ENCODE measurements at regions not wholly inside any gene's neighbourhood (a gene's known extent, or its start where the extent isn't known, plus 50 kb on each side); places are given as distances from the start of the nearest gene placed in this dataset.
A peak's percentile ranks its signal among the peaks of the same experiment; 100 is the strongest.

GRCh38 chr2:224178056-224178455, 139.0 kb upstream of the SERPINE2 start:
- Histone ChIP-seq H2AFZ (ENCODE audit: control insufficient read depth, low read length) (peak overlapping the region; percentile 29), H3K4me3 (ENCODE audit: control insufficient read depth in 2 of 3, extremely low read depth in 1 of 3, insufficient read depth in 2 of 3, low read depth in 1 of 3, low read length in 3 of 3) (no peak overlapping the region), H3K27ac (ENCODE audit: control insufficient read depth, insufficient read depth, low read length) (no peak overlapping the region), H3K9me1 (ENCODE audit: control insufficient read depth, extremely low read depth, insufficient read depth, low read length) (no peaks in the 10 kb centered on the region), H3K9me3 (ENCODE audit: control insufficient read depth, low read depth, low read length) (peaks cover 2% of the 10 kb centered on the region), H3K4me1 (ENCODE audit: control insufficient read depth, extremely low read depth, insufficient read depth, low read length) (peaks cover 22% of the 10 kb centered on the region), H3K36me3 (ENCODE audit: control insufficient read depth in 2 of 2, extremely low read depth in 1 of 2, insufficient read depth in 2 of 2, low read length in 2 of 2) (no peaks in the 10 kb centered on the region), H3K79me2 (ENCODE audit: control insufficient read depth, insufficient read depth, low read length) (no peaks in the 10 kb centered on the region), H4K20me1 (ENCODE audit: control insufficient read depth, extremely low read depth, insufficient read depth, low read length) (no peaks in the 10 kb centered on the region), H3K27me3 (ENCODE audit: control insufficient read depth, extremely low read depth, insufficient read depth, low read length) (no peaks in the 10 kb centered on the region), H3K9ac (ENCODE audit: control insufficient read depth, extremely low read depth, insufficient read depth, low read length) (no peak overlapping the region), H3K4me2 (ENCODE audit: control insufficient read depth, extremely low read depth, insufficient read depth, low read depth, low read length) (peak overlapping the region; percentile 25)
- no peak for TF ChIP-seq EZH2 (IDR thresholded peaks at IDR 0.05; ENCODE audit: low read length)
- TF ChIP-seq CTCF (optimal IDR thresholded peaks at IDR 0.05 in 1 of 3, IDR thresholded peaks at IDR 0.05 in 1 of 3, conservative IDR thresholded peaks at IDR 0.05 in 1 of 3; ENCODE audit: extremely low read depth in 1 of 3, insufficient read depth in 2 of 3, low read length in 3 of 3), result no peak
- FAIRE-seq (no peak), DNase-seq (ENCODE audit: low read depth, low spot score) (no peak)
- dilution Hi-C loops (cut with MboI; ENCODE audit: extremely low pct_ligation_motif_present, low sequenced_read_pairs), result no loop called here

- Histone ChIP-seq H3K27ac (ENCODE audit: control insufficient read depth, insufficient read depth, low read length) (no peak overlapping the region), H3K4me1 (ENCODE audit: control insufficient read depth, extremely low read depth, insufficient read depth, low read length) (peaks cover 7% of the 10 kb centered on the region), H3K79me2 (ENCODE audit: control insufficient read depth, insufficient read depth, low read length) (no peaks in the 10 kb centered on the region), H3K4me3 (ENCODE audit: control insufficient read depth in 2 of 3, extremely low read depth in 1 of 3, insufficient read depth in 2 of 3, low read depth in 1 of 3, low read length in 3 of 3) (no peak overlapping the region), H3K9me1 (ENCODE audit: control insufficient read depth, extremely low read depth, insufficient read depth, low read length) (no peaks in the 10 kb centered on the region), H3K27me3 (ENCODE audit: control insufficient read depth, extremely low read depth, insufficient read depth, low read length) (no peaks in the 10 kb centered on the region), H4K20me1 (ENCODE audit: control insufficient read depth, extremely low read depth, insufficient read depth, low read length) (no peaks in the 10 kb centered on the region), H3K36me3 (ENCODE audit: control insufficient read depth in 2 of 2, extremely low read depth in 1 of 2, insufficient read depth in 2 of 2, low read length in 2 of 2) (no peaks in the 10 kb centered on the region), H3K9ac (ENCODE audit: control insufficient read depth, extremely low read depth, insufficient read depth, low read length) (no peak overlapping the region), H3K4me2 (ENCODE audit: control insufficient read depth, extremely low read depth, insufficient read depth, low read depth, low read length) (no peak overlapping the region), H2AFZ (ENCODE audit: control insufficient read depth, low read length) (no peak overlapping the region), H3K9me3 (ENCODE audit: control insufficient read depth, low read depth, low read length) (peaks cover 1% of the 10 kb centered on the region)
- dilution Hi-C loops (cut with MboI; ENCODE audit: extremely low pct_ligation_motif_present, low sequenced_read_pairs), result no loop called here
- FAIRE-seq (no peak), DNase-seq (ENCODE audit: low read depth, low spot score) (no peak)
- TF ChIP-seq EZH2 (IDR thresholded peaks at IDR 0.05; ENCODE audit: low read length), result no peak
- TF ChIP-seq CTCF (optimal IDR thresholded peaks at IDR 0.05 in 1 of 3, IDR thresholded peaks at IDR 0.05 in 1 of 3, conservative IDR thresholded peaks at IDR 0.05 in 1 of 3; ENCODE audit: extremely low read depth in 1 of 3, insufficient read depth in 2 of 3, low read length in 3 of 3), result no peak
These were observed 136.5 kb upstream of the SERPINE2 start for GRCh38 chr2:224175538-224175937.
